ENCODE measurements at regions not wholly inside any gene's neighbourhood (a gene's known extent, or its start where the extent isn't known, plus 50 kb on each side); places are given as distances from the start of the nearest gene placed in this dataset.

GRCh38 chr9:105054491-105054890 is 126.5 kb upstream of the ABCA1 start:
- no peak for TF ChIP-seq TCF7L2 (IDR thresholded peaks at IDR 0.05; ENCODE audit: low read depth, low read length)
- TF ChIP-seq REST (IDR thresholded peaks at IDR 0.05; ENCODE audit: insufficient read depth in 1 of 2, low read depth in 2 of 2, low read length in 1 of 2) = no peak
- TF ChIP-seq, protein P1, sequence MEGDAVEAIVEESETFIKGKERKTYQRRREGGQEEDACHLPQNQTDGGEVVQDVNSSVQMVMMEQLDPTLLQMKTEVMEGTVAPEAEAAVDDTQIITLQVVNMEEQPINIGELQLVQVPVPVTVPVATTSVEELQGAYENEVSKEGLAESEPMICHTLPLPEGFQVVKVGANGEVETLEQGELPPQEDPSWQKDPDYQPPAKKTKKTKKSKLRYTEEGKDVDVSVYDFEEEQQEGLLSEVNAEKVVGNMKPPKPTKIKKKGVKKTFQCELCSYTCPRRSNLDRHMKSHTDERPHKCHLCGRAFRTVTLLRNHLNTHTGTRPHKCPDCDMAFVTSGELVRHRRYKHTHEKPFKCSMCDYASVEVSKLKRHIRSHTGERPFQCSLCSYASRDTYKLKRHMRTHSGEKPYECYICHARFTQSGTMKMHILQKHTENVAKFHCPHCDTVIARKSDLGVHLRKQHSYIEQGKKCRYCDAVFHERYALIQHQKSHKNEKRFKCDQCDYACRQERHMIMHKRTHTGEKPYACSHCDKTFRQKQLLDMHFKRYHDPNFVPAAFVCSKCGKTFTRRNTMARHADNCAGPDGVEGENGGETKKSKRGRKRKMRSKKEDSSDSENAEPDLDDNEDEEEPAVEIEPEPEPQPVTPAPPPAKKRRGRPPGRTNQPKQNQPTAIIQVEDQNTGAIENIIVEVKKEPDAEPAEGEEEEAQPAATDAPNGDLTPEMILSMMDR (IDR thresholded peaks at IDR 0.05) = no peak
- no peak for TF ChIP-seq POLR2AphosphoS5 (IDR thresholded peaks at IDR 0.05; ENCODE audit: low read depth, low read length)
- no peak for TF ChIP-seq SIN3A (IDR thresholded peaks at IDR 0.05; ENCODE audit: borderline replicate concordance, insufficient read depth, low read depth, low read length)
- H3K4me1 ChIP-seq (ENCODE audit: control insufficient read depth, insufficient read depth, low read length) = no peaks in the 10 kb centered on the region
- ATAC-seq = no peak
- H3K36me3 ChIP-seq (ENCODE audit: control insufficient read depth, insufficient read depth, low read length) = no peaks in the 10 kb centered on the region
- intact Hi-C loops (cut with micrococcal nuclease; ENCODE audit: unreplicated experiment) (no loop called here), in situ Hi-C loops (cut with HindIII; ENCODE audit: low pct_unique_long_range_greater_than_20kb, low sequenced_read_pairs) (no loop called here)
- H3K27me3 ChIP-seq (ENCODE audit: control insufficient read depth, insufficient read depth, low read length) = no peaks in the 10 kb centered on the region
- POLR2A ChIA-PET = no interaction called here
- no peaks in the 10 kb centered on the region for H3K9me3 ChIP-seq (ENCODE audit: control insufficient read depth, insufficient read depth, low read depth, low read length)
- BruUV-seq (replicated peaks) = no TSS peak
- no peak overlapping the region for H3K27ac ChIP-seq (ENCODE audit: low read length)
- CTCF ChIA-PET = no interaction called here
- H3K4me3 ChIP-seq (ENCODE audit: low read depth in 2 of 2, low read length in 2 of 2) = no peak overlapping the region
- DNase-seq (ENCODE audit: low read depth, low spot score) = no peak

DNA sequence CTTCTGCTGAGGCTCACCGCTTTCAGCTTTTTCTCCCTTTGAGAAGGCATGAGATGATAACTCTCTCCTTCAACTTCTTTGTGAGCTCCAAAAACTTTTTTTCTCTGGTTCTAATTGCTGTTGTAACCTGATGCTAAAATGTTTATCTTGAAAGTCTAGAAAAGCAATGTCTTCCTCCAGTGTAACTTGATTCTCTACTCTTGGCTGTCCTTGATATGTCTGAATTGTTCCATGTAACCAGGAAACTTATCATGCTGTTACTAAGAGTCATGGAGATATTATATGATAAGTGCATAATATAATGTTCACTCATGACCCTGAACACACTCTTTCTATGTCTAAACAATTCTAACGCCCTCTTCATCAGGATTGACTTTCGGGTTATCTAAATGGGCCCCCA is 128.0 kb upstream of the ABCA1 start:
- TF ChIP-seq TCF7L2 (IDR thresholded peaks at IDR 0.05; ENCODE audit: low read depth, low read length) (no peak), REST (IDR thresholded peaks at IDR 0.05; ENCODE audit: insufficient read depth in 1 of 2, low read depth in 2 of 2, low read length in 1 of 2) (no peak), POLR2AphosphoS5 (IDR thresholded peaks at IDR 0.05; ENCODE audit: low read depth, low read length) (no peak), SIN3A (IDR thresholded peaks at IDR 0.05; ENCODE audit: borderline replicate concordance, insufficient read depth, low read depth, low read length) (no peak)
- TF ChIP-seq, protein P1 (IDR thresholded peaks at IDR 0.05) = no peak
- Histone ChIP-seq H3K4me3 (ENCODE audit: low read depth in 2 of 2, low read length in 2 of 2) (no peak overlapping the region), H3K27me3 (ENCODE audit: control insufficient read depth, insufficient read depth, low read length) (no peaks in the 10 kb centered on the region), H3K4me1 (ENCODE audit: control insufficient read depth, insufficient read depth, low read length) (no peaks in the 10 kb centered on the region), H3K9me3 (ENCODE audit: control insufficient read depth, insufficient read depth, low read depth, low read length) (no peaks in the 10 kb centered on the region), H3K27ac (ENCODE audit: low read length) (no peak overlapping the region), H3K36me3 (ENCODE audit: control insufficient read depth, insufficient read depth, low read length) (no peaks in the 10 kb centered on the region)
- intact Hi-C loops (cut with micrococcal nuclease; ENCODE audit: unreplicated experiment) (no loop called here), in situ Hi-C loops (cut with HindIII; ENCODE audit: low pct_unique_long_range_greater_than_20kb, low sequenced_read_pairs) (no loop called here)
- no peak for ATAC-seq
- ChIA-PET CTCF (no interaction called here), POLR2A (no interaction called here)
- BruUV-seq (replicated peaks) = no TSS peak
- no peak for DNase-seq (ENCODE audit: low read depth, low spot score)
